MM.1S (cell line): ENCODE measurements at regions not wholly inside any gene's neighbourhood (a gene's known extent, or its start where the extent isn't known, plus 50 kb on each side); places are given as distances from the start of the nearest gene placed in this dataset.

Source experiments
- DNase-seq: peaks from one replicate; pipeline ENCODE4 v3.0.0-alpha.2; 2015
- H2AFZ ChIP-seq: fragments of 300-600 bp; sonication (generic); 2 replicates; pipeline ENCODE4 v1.6.0; 2016; ENCODE audit warnings: antibody characterized with exemption, low read length
- H3F3A ChIP-seq: fragments of 300-600 bp; sonication (generic); 2 replicates; pipeline ENCODE4 v1.6.1; 2016; ENCODE audit warnings: mild to moderate bottlenecking, antibody characterized with exemption, low read length, moderate library complexity, mixed read lengths; ENCODE audit not compliant: insufficient read depth
- H3K27ac ChIP-seq: fragments of 300-600 bp; sonication (generic); 2 replicates; pipeline ENCODE4 v1.5.1; 2016; ENCODE audit warnings: mild to moderate bottlenecking, low read length
- H3K27me3 ChIP-seq: fragments of 300-600 bp; sonication (generic); replicated peaks from 2 replicates; pipeline ENCODE4 v1.6.0; 2016; ENCODE audit warnings: low read length; ENCODE audit not compliant: insufficient read depth
- H3K36me3 ChIP-seq: fragments of 300-600 bp; sonication (generic); replicated peaks from 2 replicates; pipeline ENCODE4 v1.6.1; 2016; ENCODE audit warnings: mild to moderate bottlenecking, low read length, mixed read lengths; ENCODE audit not compliant: insufficient read depth
- H3K4me1 ChIP-seq: fragments of 300-600 bp; sonication (generic); 2 replicates; pipeline ENCODE4 v1.6.1; 2016; ENCODE audit warnings: low read length, mixed read lengths
- H3K4me2 ChIP-seq: fragments of 300-600 bp; sonication (generic); 2 replicates; pipeline ENCODE4 v1.6.0; 2016; ENCODE audit warnings: low read depth, low read length
- H3K4me3 ChIP-seq: fragments of 300-600 bp; sonication (generic); 2 replicates; pipeline ENCODE4 v1.5.1; 2016; ENCODE audit warnings: low read length, mixed read lengths
- H3K79me2 ChIP-seq: fragments of 300-600 bp; sonication (generic); 2 replicates; pipeline ENCODE4 v1.6.1; 2016; ENCODE audit warnings: mixed run types, low read length, mixed read lengths
- H3K9ac ChIP-seq: fragments of 300-600 bp; sonication (generic); 2 replicates; pipeline ENCODE4 v1.6.1; 2016; ENCODE audit warnings: low read length, mixed read lengths
- H3K9me2 ChIP-seq: fragments of 300-600 bp; sonication (generic); replicated peaks from 2 replicates; pipeline ENCODE4 v1.6.1; 2016; ENCODE audit warnings: mild to moderate bottlenecking, low read length, mixed read lengths; ENCODE audit not compliant: insufficient read depth
- H3K9me3 ChIP-seq: fragments of 300-600 bp; sonication (generic); replicated peaks from 2 replicates; pipeline ENCODE4 v1.6.1; 2016; ENCODE audit warnings: mild to moderate bottlenecking, low read length, mixed read lengths; ENCODE audit not compliant: insufficient read depth
- H4K20me1 ChIP-seq: fragments of 300-600 bp; sonication (generic); 2 replicates; pipeline ENCODE4 v1.6.1; 2016; ENCODE audit warnings: mild to moderate bottlenecking, low read length, moderate library complexity, mixed read lengths; ENCODE audit not compliant: insufficient read depth
- CTCF ChIP-seq: fragments of 300-600 bp; sonication (generic); IDR thresholded peaks from 2 replicates; pipeline ENCODE4 v1.5.1; 2016; ENCODE audit warnings: antibody characterized with exemption, low read length, mixed read lengths
- EZH2 ChIP-seq: fragments of 300-600 bp; sonication (generic); optimal IDR thresholded peaks from 2 replicates; pipeline ENCODE3; 2017; ENCODE audit warnings: low read depth, mild to moderate bottlenecking, antibody characterized with exemption, low read length, mixed read lengths
- EZH2phosphoT487 ChIP-seq: fragments of 300-600 bp; sonication (generic); IDR thresholded peaks from 2 replicates; pipeline ENCODE4 v1.6.1; 2018; ENCODE audit warnings: antibody characterized with exemption, low read length

GRCh38 chr11:129315781-129316579 lies 59.7 kb upstream of the BARX2 start:
- TF ChIP-seq EZH2phosphoT487, result no peak
- DNase-seq, result no peak
- no peak overlapping the region for H3K9ac ChIP-seq
- no peaks in the 10 kb centered on the region for H3K79me2 ChIP-seq
- H3K4me3 ChIP-seq, result no peak overlapping the region
- no peaks in the 10 kb centered on the region for H3K4me1 ChIP-seq
- no peaks in the 10 kb centered on the region for H3K27me3 ChIP-seq
- H4K20me1 ChIP-seq, result no peaks in the 10 kb centered on the region
- H3K27ac ChIP-seq, result no peak overlapping the region
- H2AFZ ChIP-seq, result no peak overlapping the region
- no peaks in the 10 kb centered on the region for H3K9me2 ChIP-seq
- H3F3A ChIP-seq, result no peaks in the 10 kb centered on the region
- H3K4me2 ChIP-seq, result no peak overlapping the region
- H3K9me3 ChIP-seq, result no peaks in the 10 kb centered on the region
- H3K36me3 ChIP-seq, result no peaks in the 10 kb centered on the region

GRCh38 chr11:129314371-129314770 lies 61.3 kb upstream of the BARX2 start:
- Histone ChIP-seq H3K9ac (no peak overlapping the region), H3K4me3 (no peak overlapping the region), H3F3A (no peaks in the 10 kb centered on the region), H3K9me2 (no peaks in the 10 kb centered on the region), H3K36me3 (no peaks in the 10 kb centered on the region), H3K27ac (no peak overlapping the region), H3K4me1 (no peaks in the 10 kb centered on the region), H4K20me1 (no peaks in the 10 kb centered on the region), H3K27me3 (no peaks in the 10 kb centered on the region), H3K4me2 (no peak overlapping the region), H2AFZ (no peak overlapping the region), H3K79me2 (no peaks in the 10 kb centered on the region), H3K9me3 (no peaks in the 10 kb centered on the region)
- TF ChIP-seq EZH2 (no peak), CTCF (no peak), EZH2phosphoT487 (no peak)
- no peak for DNase-seq

GRCh38 chr11:129313541-129314297 lies 61.9 kb upstream of the BARX2 start:
- Histone ChIP-seq H3K27me3 (no peaks in the 10 kb centered on the region), H3K4me1 (no peaks in the 10 kb centered on the region), H3K9ac (no peak overlapping the region), H3K79me2 (no peaks in the 10 kb centered on the region), H3K9me3 (no peaks in the 10 kb centered on the region), H2AFZ (no peak overlapping the region), H3K4me3 (no peak overlapping the region), H3F3A (no peaks in the 10 kb centered on the region), H3K9me2 (no peaks in the 10 kb centered on the region), H3K27ac (no peak overlapping the region), H3K36me3 (no peaks in the 10 kb centered on the region), H4K20me1 (no peaks in the 10 kb centered on the region), H3K4me2 (no peak overlapping the region)
- DNase-seq, result no peak
- TF ChIP-seq EZH2, result no peak
- TF ChIP-seq CTCF, result no peak
- TF ChIP-seq EZH2phosphoT487, result no peak
